SU-DHL-6 (cell line): ENCODE measurements at regions not wholly inside any gene's neighbourhood (a gene's known extent, or its start where the extent isn't known, plus 50 kb on each side); places are given as distances from the start of the nearest gene placed in this dataset.

ENCODE experiments used
- H2AFZ ChIP-seq: fragments of 200-600 bp; sonication (generic); 2 replicates; pipeline ENCODE4 v1.6.1; 2014; ENCODE audit warnings: low read depth, mild to moderate bottlenecking, moderate library complexity, mixed read lengths, antibody characterized with exemption, low read length; ENCODE audit not compliant: severe bottlenecking
- H3F3A ChIP-seq: fragments of 200-600 bp; shearing (Covaris generic); 2 replicates; pipeline ENCODE4 v1.6.0; 2016; ENCODE audit warnings: antibody characterized with exemption, mild to moderate bottlenecking; ENCODE audit not compliant: insufficient read depth
- H3K27ac ChIP-seq: fragments of 200-600 bp; sonication (generic); 2 replicates; pipeline ENCODE4 v1.5.1; 2016; ENCODE audit warnings: low read depth, mild to moderate bottlenecking, low read length, moderate library complexity, mixed read lengths
- H3K27me3 ChIP-seq: fragments of 200-600 bp; sonication (generic), shearing (Covaris generic); 2 replicates; pipeline ENCODE4 v1.6.0; 2014; ENCODE audit warnings: mild to moderate bottlenecking, low read length
- H3K36me3 ChIP-seq: fragments of 200-600 bp; sonication (generic); 2 replicates; pipeline ENCODE4 v1.6.1; 2014; ENCODE audit warnings: mild to moderate bottlenecking, low read length, mixed read lengths
- H3K4me2 ChIP-seq: fragments of 300-600, 200-600 bp; shearing (Covaris generic), sonication (generic); 2 replicates; pipeline ENCODE4 v1.6.0; 2014; ENCODE audit warnings: low read length, low read depth, mild to moderate bottlenecking; ENCODE audit not compliant: poor library complexity, severe bottlenecking
- H3K4me3 ChIP-seq: fragments of 200-600 bp; sonication (generic); 2 replicates; pipeline ENCODE4 v1.5.1; 2014; ENCODE audit warnings: antibody characterized with exemption, low read length, mild to moderate bottlenecking, mixed read lengths; ENCODE audit not compliant: insufficient read depth, poor library complexity, severe bottlenecking
- H3K79me2 ChIP-seq: fragments of 200-600 bp; sonication (generic); 2 replicates; pipeline ENCODE4 v1.6.1; 2014; ENCODE audit warnings: mild to moderate bottlenecking, low read length, moderate library complexity; ENCODE audit not compliant: insufficient read depth
- H3K9ac ChIP-seq: fragments of 200-600 bp; sonication (generic); 2 replicates; pipeline ENCODE4 v1.7.0; 2014; ENCODE audit warnings: mild to moderate bottlenecking, low read length
- H3K9me2 ChIP-seq: fragments of 200-600 bp; sonication (generic); replicated peaks from 2 replicates; pipeline ENCODE4 v1.6.1; 2014; ENCODE audit warnings: low read length; ENCODE audit not compliant: insufficient read depth
- H3K9me3 ChIP-seq: fragments of 200-600 bp; sonication (generic); 2 replicates; pipeline ENCODE4 v1.6.1; 2014; ENCODE audit warnings: low read length, mixed read lengths; ENCODE audit not compliant: insufficient read depth
- H4K20me1 ChIP-seq: fragments of 200-600 bp; sonication (generic); 2 replicates; pipeline ENCODE4 v1.6.1; 2014; ENCODE audit warnings: low read depth, mild to moderate bottlenecking, antibody characterized with exemption, low read length, moderate library complexity, mixed read lengths
- EZH2phosphoT487 ChIP-seq: fragments of 200-600 bp; sonication (generic), shearing (Covaris generic); conservative IDR thresholded peaks from 2 replicates; pipeline ENCODE4 v1.6.1; 2018; ENCODE audit warnings: mild to moderate bottlenecking, antibody characterized with exemption, low read length, moderate library complexity, mixed read lengths
- TF ChIP-seq, protein P1 (sequence below): fragments of 200-600 bp; sonication (generic); IDR thresholded peaks from one replicate; pipeline ENCODE4 v1.5.1; 2017; ENCODE audit warnings: antibody characterized with exemption, mild to moderate bottlenecking, low read length, moderate library complexity; ENCODE audit not compliant: insufficient read depth, poor library complexity, severe bottlenecking

- no peaks in the 10 kb centered on the region for H3K36me3 ChIP-seq
- H3K9ac ChIP-seq = no peak overlapping the region
- H3K9me2 ChIP-seq = no peaks in the 10 kb centered on the region
- H4K20me1 ChIP-seq = no peaks in the 10 kb centered on the region
- TF ChIP-seq, protein P1, sequence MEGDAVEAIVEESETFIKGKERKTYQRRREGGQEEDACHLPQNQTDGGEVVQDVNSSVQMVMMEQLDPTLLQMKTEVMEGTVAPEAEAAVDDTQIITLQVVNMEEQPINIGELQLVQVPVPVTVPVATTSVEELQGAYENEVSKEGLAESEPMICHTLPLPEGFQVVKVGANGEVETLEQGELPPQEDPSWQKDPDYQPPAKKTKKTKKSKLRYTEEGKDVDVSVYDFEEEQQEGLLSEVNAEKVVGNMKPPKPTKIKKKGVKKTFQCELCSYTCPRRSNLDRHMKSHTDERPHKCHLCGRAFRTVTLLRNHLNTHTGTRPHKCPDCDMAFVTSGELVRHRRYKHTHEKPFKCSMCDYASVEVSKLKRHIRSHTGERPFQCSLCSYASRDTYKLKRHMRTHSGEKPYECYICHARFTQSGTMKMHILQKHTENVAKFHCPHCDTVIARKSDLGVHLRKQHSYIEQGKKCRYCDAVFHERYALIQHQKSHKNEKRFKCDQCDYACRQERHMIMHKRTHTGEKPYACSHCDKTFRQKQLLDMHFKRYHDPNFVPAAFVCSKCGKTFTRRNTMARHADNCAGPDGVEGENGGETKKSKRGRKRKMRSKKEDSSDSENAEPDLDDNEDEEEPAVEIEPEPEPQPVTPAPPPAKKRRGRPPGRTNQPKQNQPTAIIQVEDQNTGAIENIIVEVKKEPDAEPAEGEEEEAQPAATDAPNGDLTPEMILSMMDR = no peak
- no peak for TF ChIP-seq EZH2phosphoT487
- no peaks in the 10 kb centered on the region for H3F3A ChIP-seq
- no peak overlapping the region for H2AFZ ChIP-seq
- no peaks in the 10 kb centered on the region for H3K27me3 ChIP-seq
- no peak overlapping the region for H3K4me2 ChIP-seq
- no peaks in the 10 kb centered on the region for H3K79me2 ChIP-seq
- peaks cover 6% of the 10 kb centered on the region; the same call in 1 of the 2 replicates for H3K9me3 ChIP-seq
- no peak overlapping the region for H3K27ac ChIP-seq
- H3K4me3 ChIP-seq = no peak overlapping the region
Measured at GRCh38 chr21:19120591-19120990, 717.0 kb upstream of the TMPRSS15 start.

DNA sequence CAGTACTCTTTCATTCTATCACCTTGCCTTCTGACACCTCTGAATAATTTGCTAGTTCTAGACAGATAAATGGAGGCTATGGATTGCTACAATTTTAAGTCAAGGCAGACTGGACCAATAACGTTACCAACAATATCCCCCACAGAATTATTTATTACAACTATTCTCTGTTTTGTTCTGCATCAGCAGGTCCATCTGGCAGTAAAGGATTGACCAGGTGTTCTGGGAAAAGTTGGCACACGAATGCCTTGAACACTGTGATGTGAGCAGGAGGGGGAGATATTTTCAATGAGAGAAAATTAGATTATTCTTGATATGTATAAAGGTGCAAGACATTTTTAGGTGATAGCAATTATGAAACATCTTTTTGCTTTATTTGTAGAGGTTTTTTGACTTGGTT lies 718.8 kb upstream of the TMPRSS15 start:
- H3K9me3 ChIP-seq = peaks cover 6% of the 10 kb centered on the region; the same call in 1 of the 2 replicates
- H3F3A ChIP-seq = no peaks in the 10 kb centered on the region
- H3K79me2 ChIP-seq = no peaks in the 10 kb centered on the region
- TF ChIP-seq EZH2phosphoT487 = no peak
- TF ChIP-seq, protein P1 = no peak
- no peak overlapping the region for H2AFZ ChIP-seq
- no peak overlapping the region for H3K9ac ChIP-seq
- H3K36me3 ChIP-seq = no peaks in the 10 kb centered on the region
- no peak overlapping the region for H3K4me2 ChIP-seq
- H3K9me2 ChIP-seq = no peaks in the 10 kb centered on the region
- H3K27me3 ChIP-seq = no peaks in the 10 kb centered on the region
- H4K20me1 ChIP-seq = no peaks in the 10 kb centered on the region
- H3K4me3 ChIP-seq = no peak overlapping the region
- no peak overlapping the region for H3K27ac ChIP-seq

DNA sequence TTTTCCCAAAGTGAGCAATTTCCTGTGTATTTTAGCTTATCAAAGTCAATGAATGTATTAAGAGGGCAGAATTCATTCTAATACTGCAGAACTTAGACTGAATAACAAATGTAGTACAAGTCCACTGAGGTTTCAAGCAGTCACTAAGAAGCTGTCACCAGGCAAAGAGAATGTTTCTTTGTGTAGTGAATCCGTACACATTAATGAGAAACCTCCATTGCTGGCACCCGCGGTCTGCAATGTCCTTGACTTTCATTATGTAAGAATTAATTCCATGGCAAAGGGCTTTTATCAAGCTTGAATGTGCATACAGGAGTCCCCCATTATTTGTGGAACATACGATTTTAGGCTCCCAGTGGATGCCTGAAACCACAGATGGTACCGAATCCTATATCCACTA lies 719.5 kb upstream of the TMPRSS15 start:
- Histone ChIP-seq H3K27me3 (no peaks in the 10 kb centered on the region), H3K4me2 (no peak overlapping the region), H3K9ac (no peak overlapping the region), H2AFZ (no peak overlapping the region), H3K9me3 (peaks cover 6% of the 10 kb centered on the region; the same call in 1 of the 2 replicates), H3K9me2 (no peaks in the 10 kb centered on the region), H3F3A (no peaks in the 10 kb centered on the region), H3K27ac (no peak overlapping the region), H4K20me1 (no peaks in the 10 kb centered on the region), H3K4me3 (no peak overlapping the region), H3K36me3 (no peaks in the 10 kb centered on the region), H3K79me2 (no peaks in the 10 kb centered on the region)
- TF ChIP-seq EZH2phosphoT487 = no peak

GRCh38 chr21:19123525-19123924 lies 719.9 kb upstream of the TMPRSS15 start:
- Histone ChIP-seq H3K27ac (no peak overlapping the region), H3K27me3 (no peaks in the 10 kb centered on the region), H3K79me2 (no peaks in the 10 kb centered on the region), H3K9me3 (peaks cover 6% of the 10 kb centered on the region; the same call in 1 of the 2 replicates), H4K20me1 (no peaks in the 10 kb centered on the region), H3K4me2 (no peak overlapping the region), H3K9me2 (no peaks in the 10 kb centered on the region), H3K4me3 (no peak overlapping the region), H2AFZ (no peak overlapping the region), H3K9ac (no peak overlapping the region), H3K36me3 (no peaks in the 10 kb centered on the region), H3F3A (no peaks in the 10 kb centered on the region)
- TF ChIP-seq, protein P1 = no peak
- no peak for TF ChIP-seq EZH2phosphoT487
